ENCODE measurements at regions not wholly inside any gene's neighbourhood (a gene's known extent, or its start where the extent isn't known, plus 50 kb on each side); places are given as distances from the start of the nearest gene placed in this dataset.

DNA sequence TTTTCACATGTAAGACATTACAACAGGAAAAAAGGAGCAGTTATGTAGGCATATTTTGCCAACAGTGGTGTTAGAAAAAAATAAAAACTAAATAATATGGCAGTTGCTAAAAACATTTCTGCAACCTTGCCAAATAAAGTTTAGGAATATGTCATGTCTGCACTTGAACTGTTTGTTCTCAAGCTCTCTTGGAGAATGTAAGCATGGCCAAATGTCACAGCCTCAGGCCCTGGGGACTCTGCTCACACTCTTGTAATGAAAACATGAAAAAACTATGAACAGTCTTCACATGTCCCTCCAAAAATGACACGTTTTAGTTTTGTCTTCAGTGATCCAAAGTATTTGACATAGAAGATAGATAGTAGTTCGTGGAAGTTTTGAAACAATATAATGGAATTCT is 753.3 kb downstream of the LTN1 start:
- H3K9me3 Mint-ChIP-seq (ENCODE audit: insufficient read depth) = no peaks in the 10 kb centered on the region
- POLR2A ChIA-PET = no interaction called here

DNA sequence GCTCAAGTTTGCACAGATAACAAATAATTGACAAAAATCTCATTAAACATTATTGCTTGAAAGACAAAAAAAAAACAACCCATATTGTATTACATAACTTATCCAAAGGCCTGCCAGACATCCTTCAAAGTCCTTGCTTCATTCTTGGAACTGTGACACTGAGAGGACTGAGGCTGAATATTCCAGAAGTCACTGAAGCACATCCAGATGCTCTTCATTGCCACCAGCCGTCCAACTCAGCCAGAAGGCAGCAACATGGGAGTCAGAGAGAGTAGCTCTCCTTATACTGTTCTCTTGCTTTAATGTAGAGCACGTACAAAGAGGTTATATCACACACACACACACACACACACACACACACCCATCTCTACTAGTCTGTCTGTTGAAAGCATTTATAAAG is 755.0 kb downstream of the LTN1 start:
- Histone ChIP-seq H4K20me1 (ENCODE audit: control insufficient read depth, insufficient read depth, low read length, poor library complexity, severe bottlenecking) (no peaks in the 10 kb centered on the region), H3K36me3 (replicated peaks in 1 of 2; ENCODE audit: control extremely low read depth in 1 of 2, control insufficient read depth in 1 of 2, extremely low read depth in 1 of 2, insufficient read depth in 2 of 2, low read length in 1 of 2) (no peaks in the 10 kb centered on the region), H2AFZ (ENCODE audit: insufficient read depth, low read depth, low read length, poor library complexity, severe bottlenecking) (no peak overlapping the region), H3K4me2 (replicated peaks; ENCODE audit: low read depth, low read length, poor library complexity, severe bottlenecking) (no peak overlapping the region), H3K9ac (ENCODE audit: low read length) (no peak overlapping the region), H3K4me1 (ENCODE audit: control insufficient read depth in 2 of 2, insufficient read depth in 2 of 2, low read length in 2 of 2) (no peaks in the 10 kb centered on the region), H3K79me2 (ENCODE audit: control insufficient read depth, insufficient read depth, low read length) (no peaks in the 10 kb centered on the region), H3K4me3 (ENCODE audit: control extremely low read depth in 1 of 5, extremely low read depth in 1 of 5, insufficient read depth in 1 of 5, low read depth in 2 of 5, low read length in 4 of 5) (no peak overlapping the region), H3K27ac (ENCODE audit: low read length in 2 of 2) (no peak overlapping the region), H3K9me3 (ENCODE audit: control extremely low read depth in 1 of 3, control insufficient read depth in 2 of 3, insufficient read depth in 1 of 3, low read length in 2 of 3) (peaks cover 0 to 8% (median 0%) of the 10 kb centered on the region in 3 donors), H3K27me3 (replicated peaks in 1 of 4; ENCODE audit: control extremely low read depth in 1 of 4, control insufficient read depth in 3 of 4, insufficient read depth in 4 of 4, low read length in 3 of 4) (no peaks in the 10 kb centered on the region)
- ATAC-seq (ENCODE audit: low read depth) (no peak), DNase-seq (no peak)
- Mint-ChIP-seq H3K9me3 (ENCODE audit: insufficient read depth) (no peaks in the 10 kb centered on the region), H3K27ac (no peak overlapping the region), H3K4me3 (no peak overlapping the region), H3K27me3 (no peaks in the 10 kb centered on the region), H3K4me1 (no peaks in the 10 kb centered on the region)
- TF ChIP-seq EZH2 (IDR thresholded peaks at IDR 0.05; ENCODE audit: borderline replicate concordance, insufficient read depth, low read depth, low read length, poor library complexity, severe bottlenecking) = no peak
- TF ChIP-seq, protein P1, sequence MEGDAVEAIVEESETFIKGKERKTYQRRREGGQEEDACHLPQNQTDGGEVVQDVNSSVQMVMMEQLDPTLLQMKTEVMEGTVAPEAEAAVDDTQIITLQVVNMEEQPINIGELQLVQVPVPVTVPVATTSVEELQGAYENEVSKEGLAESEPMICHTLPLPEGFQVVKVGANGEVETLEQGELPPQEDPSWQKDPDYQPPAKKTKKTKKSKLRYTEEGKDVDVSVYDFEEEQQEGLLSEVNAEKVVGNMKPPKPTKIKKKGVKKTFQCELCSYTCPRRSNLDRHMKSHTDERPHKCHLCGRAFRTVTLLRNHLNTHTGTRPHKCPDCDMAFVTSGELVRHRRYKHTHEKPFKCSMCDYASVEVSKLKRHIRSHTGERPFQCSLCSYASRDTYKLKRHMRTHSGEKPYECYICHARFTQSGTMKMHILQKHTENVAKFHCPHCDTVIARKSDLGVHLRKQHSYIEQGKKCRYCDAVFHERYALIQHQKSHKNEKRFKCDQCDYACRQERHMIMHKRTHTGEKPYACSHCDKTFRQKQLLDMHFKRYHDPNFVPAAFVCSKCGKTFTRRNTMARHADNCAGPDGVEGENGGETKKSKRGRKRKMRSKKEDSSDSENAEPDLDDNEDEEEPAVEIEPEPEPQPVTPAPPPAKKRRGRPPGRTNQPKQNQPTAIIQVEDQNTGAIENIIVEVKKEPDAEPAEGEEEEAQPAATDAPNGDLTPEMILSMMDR (IDR thresholded peaks at IDR 0.05) = no peak
- intact Hi-C loops (cut with micrococcal nuclease) = no loop called here
- 100% methylated on average over 1 of the region's 2 CpGs for WGBS (ENCODE audit: insufficient coverage)
- ChIA-PET CTCF (no interaction called here), POLR2A (no interaction called here)

More for the DNA sequence above, 753.3 kb downstream of the LTN1 start:
- H3K27me3 Mint-ChIP-seq = no peaks in the 10 kb centered on the region
- H3K27me3 ChIP-seq (replicated peaks in 1 of 4; ENCODE audit: control extremely low read depth in 1 of 4, control insufficient read depth in 3 of 4, insufficient read depth in 4 of 4, low read length in 3 of 4) = no peaks in the 10 kb centered on the region
- TF ChIP-seq EZH2 (IDR thresholded peaks at IDR 0.05; ENCODE audit: borderline replicate concordance, insufficient read depth, low read depth, low read length, poor library complexity, severe bottlenecking) = no peak
- TF ChIP-seq, protein P1 (IDR thresholded peaks at IDR 0.05) = no peak
- H3K27ac Mint-ChIP-seq = no peak overlapping the region
- no peaks in the 10 kb centered on the region for H3K79me2 ChIP-seq (ENCODE audit: control insufficient read depth, insufficient read depth, low read length)
- intact Hi-C loops (cut with micrococcal nuclease) = no loop called here
- H3K4me3 Mint-ChIP-seq = no peak overlapping the region
- H3K9me3 ChIP-seq (ENCODE audit: control extremely low read depth in 1 of 3, control insufficient read depth in 2 of 3, insufficient read depth in 1 of 3, low read length in 2 of 3) = peaks cover 0 to 2% (median 0%) of the 10 kb centered on the region in 3 donors
- no peaks in the 10 kb centered on the region for H3K4me1 Mint-ChIP-seq
- no peak for DNase-seq
- no peak overlapping the region for H3K27ac ChIP-seq (ENCODE audit: low read length in 2 of 2)
- H3K4me2 ChIP-seq (replicated peaks; ENCODE audit: low read depth, low read length, poor library complexity, severe bottlenecking) = no peak overlapping the region
- CTCF ChIA-PET = no interaction called here
- no peaks in the 10 kb centered on the region for H3K36me3 ChIP-seq (replicated peaks in 1 of 2; ENCODE audit: control extremely low read depth in 1 of 2, control insufficient read depth in 1 of 2, extremely low read depth in 1 of 2, insufficient read depth in 2 of 2, low read length in 1 of 2)
- no peaks in the 10 kb centered on the region for H3K4me1 ChIP-seq (ENCODE audit: control insufficient read depth in 2 of 2, insufficient read depth in 2 of 2, low read length in 2 of 2)
- H3K9ac ChIP-seq (ENCODE audit: low read length) = no peak overlapping the region
- no CpG with 5 or more reads among the region's 2 CpGs for WGBS (ENCODE audit: insufficient coverage)
- H4K20me1 ChIP-seq (ENCODE audit: control insufficient read depth, insufficient read depth, low read length, poor library complexity, severe bottlenecking) = no peaks in the 10 kb centered on the region
- no peak overlapping the region for H3K4me3 ChIP-seq (ENCODE audit: control extremely low read depth in 1 of 5, extremely low read depth in 1 of 5, insufficient read depth in 1 of 5, low read depth in 2 of 5, low read length in 4 of 5)
- ATAC-seq (ENCODE audit: low read depth) = no peak
- H2AFZ ChIP-seq (ENCODE audit: insufficient read depth, low read depth, low read length, poor library complexity, severe bottlenecking) = no peak overlapping the region
